ENCODE measurements at regions not wholly inside any gene's neighbourhood (a gene's known extent, or its start where the extent isn't known, plus 50 kb on each side); places are given as distances from the start of the nearest gene placed in this dataset.

DNA sequence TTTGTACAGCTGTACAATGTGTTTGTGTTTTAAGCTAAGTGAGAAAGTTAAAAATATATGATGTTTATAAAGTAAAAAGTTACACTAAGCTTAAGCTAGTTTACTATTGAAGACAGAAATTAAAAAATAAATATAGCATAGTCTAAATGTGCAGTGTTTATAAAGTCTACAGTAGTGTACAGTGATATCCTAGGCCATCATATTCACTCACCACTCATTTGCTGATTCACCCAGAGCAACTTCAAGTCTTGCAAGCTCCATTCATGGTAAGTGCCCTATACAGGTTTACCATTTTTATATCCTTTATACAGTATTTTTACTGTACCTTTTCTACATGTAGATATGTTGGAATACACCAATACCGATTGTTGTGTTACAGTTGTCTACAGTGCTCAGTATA, 553.2 kb upstream of the TBL1XR1 start:
- H3K4me3 Mint-ChIP-seq (ENCODE audit: unreplicated experiment): no peak overlapping the region
- no peak for TF ChIP-seq CTCF (IDR thresholded peaks at IDR 0.05)
- no peak for DNase-seq (ENCODE audit: extremely low spot score, unreplicated experiment)
- H3K9me3 Mint-ChIP-seq (ENCODE audit: unreplicated experiment): no peaks in the 10 kb centered on the region
- H3K36me3 Mint-ChIP-seq (ENCODE audit: unreplicated experiment): peaks cover 5% of the 10 kb centered on the region
- H3K27me3 Mint-ChIP-seq (ENCODE audit: unreplicated experiment): no peaks in the 10 kb centered on the region
- H3K4me1 Mint-ChIP-seq (ENCODE audit: unreplicated experiment): peaks cover 52% of the 10 kb centered on the region
- no peak overlapping the region for H3K27ac Mint-ChIP-seq (ENCODE audit: unreplicated experiment)

DNA sequence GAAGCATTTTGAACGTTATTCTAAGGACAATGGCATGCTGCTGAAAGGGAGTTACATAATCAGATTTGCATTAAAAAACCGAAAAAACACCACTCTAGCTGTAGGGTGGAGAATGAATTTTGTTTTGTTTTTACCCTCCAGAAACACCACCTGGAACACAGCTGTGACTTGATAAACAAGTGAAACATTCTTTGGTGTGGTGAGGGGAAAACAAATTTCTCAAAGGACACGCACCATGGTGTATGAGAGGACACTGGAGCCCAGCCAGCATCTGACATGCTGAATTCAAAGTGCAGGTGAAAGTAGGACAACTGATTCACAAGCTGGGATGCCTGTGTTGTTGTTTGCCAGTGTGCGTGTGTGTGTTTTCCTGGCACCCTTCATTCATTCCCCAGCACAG, 554.5 kb upstream of the TBL1XR1 start:
- DNase-seq (ENCODE audit: extremely low spot score, unreplicated experiment): no peak
- no peak overlapping the region for H3K27ac Mint-ChIP-seq (ENCODE audit: unreplicated experiment)
- H3K27me3 Mint-ChIP-seq (ENCODE audit: unreplicated experiment): no peaks in the 10 kb centered on the region
- H3K4me1 Mint-ChIP-seq (ENCODE audit: unreplicated experiment): peaks cover 39% of the 10 kb centered on the region
- no peaks in the 10 kb centered on the region for H3K9me3 Mint-ChIP-seq (ENCODE audit: unreplicated experiment)
- H3K36me3 Mint-ChIP-seq (ENCODE audit: unreplicated experiment): peaks cover 6% of the 10 kb centered on the region
- no peak overlapping the region for H3K4me3 Mint-ChIP-seq (ENCODE audit: unreplicated experiment)
- no peak for TF ChIP-seq CTCF (IDR thresholded peaks at IDR 0.05)

DNA sequence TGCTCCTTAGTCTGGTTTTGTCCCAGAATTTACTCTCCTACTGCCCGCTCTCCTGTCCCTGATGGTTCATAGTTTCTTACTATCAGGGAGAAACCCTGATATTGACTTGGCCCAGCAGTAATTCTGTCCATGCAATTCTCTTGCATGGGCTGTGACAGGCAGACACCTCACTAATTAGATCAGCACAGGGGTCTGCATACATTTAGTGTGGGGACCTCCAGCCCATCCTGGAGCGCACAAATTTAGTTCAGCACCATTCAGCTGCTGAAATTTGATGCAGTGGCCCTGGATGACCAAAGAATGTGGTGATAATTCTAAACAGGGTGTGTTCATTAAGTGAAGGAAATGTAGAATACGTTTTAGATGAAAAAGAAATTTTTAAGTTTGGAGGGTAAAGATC, 555.5 kb upstream of the TBL1XR1 start:
- Mint-ChIP-seq H3K4me1 (ENCODE audit: unreplicated experiment) (peaks cover 28% of the 10 kb centered on the region), H3K9me3 (ENCODE audit: unreplicated experiment) (no peaks in the 10 kb centered on the region), H3K27ac (ENCODE audit: unreplicated experiment) (peak overlapping the region; percentile 60), H3K4me3 (ENCODE audit: unreplicated experiment) (no peak overlapping the region), H3K27me3 (ENCODE audit: unreplicated experiment) (no peaks in the 10 kb centered on the region), H3K36me3 (ENCODE audit: unreplicated experiment) (peaks cover 6% of the 10 kb centered on the region)
- no peak for TF ChIP-seq CTCF (IDR thresholded peaks at IDR 0.05)
- no peak for DNase-seq (ENCODE audit: extremely low spot score, unreplicated experiment)

DNA sequence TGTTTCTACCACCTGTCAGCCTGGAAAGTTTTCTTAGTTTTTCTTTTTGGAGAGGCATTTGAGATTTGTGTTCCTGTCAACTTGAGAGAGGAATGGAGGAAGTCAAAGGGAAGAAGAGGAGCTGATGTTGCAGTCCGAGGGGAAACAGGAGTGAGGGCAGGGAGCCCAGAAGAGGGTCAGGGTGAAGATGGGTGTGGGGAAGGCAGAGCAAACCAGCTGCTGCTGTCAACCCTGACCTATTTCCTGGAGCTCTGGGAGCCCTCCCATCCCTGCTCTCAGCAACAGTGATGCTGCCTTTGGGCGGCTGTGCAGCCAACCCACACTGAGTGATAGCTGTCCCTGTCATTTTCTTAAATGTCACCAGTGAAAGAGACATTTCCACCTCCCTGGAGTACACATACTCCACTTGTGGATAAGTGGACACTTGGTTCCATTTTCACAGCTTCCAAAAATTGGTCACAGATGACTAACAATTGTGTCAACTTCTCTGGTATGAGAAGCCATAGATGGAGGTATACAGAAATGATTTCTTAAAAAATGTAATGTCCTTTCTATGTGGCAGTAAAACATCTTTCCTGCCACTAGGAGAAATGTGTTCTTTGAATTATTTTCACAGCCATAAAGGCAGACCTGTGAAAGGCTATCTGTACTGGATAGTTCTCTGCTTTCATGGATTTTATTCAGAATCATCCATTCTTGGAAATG, 556.3 kb upstream of the TBL1XR1 start:
- Mint-ChIP-seq H3K9me3 (ENCODE audit: unreplicated experiment) (no peaks in the 10 kb centered on the region), H3K4me3 (ENCODE audit: unreplicated experiment) (no peak overlapping the region), H3K27ac (ENCODE audit: unreplicated experiment) (peak overlapping the region; percentile 60), H3K36me3 (ENCODE audit: unreplicated experiment) (peaks cover 5% of the 10 kb centered on the region), H3K27me3 (ENCODE audit: unreplicated experiment) (no peaks in the 10 kb centered on the region), H3K4me1 (ENCODE audit: unreplicated experiment) (peaks cover 32% of the 10 kb centered on the region)
- TF ChIP-seq CTCF (IDR thresholded peaks at IDR 0.05): peak; percentile 15
- DNase-seq (ENCODE audit: extremely low spot score, unreplicated experiment): no peak

DNA sequence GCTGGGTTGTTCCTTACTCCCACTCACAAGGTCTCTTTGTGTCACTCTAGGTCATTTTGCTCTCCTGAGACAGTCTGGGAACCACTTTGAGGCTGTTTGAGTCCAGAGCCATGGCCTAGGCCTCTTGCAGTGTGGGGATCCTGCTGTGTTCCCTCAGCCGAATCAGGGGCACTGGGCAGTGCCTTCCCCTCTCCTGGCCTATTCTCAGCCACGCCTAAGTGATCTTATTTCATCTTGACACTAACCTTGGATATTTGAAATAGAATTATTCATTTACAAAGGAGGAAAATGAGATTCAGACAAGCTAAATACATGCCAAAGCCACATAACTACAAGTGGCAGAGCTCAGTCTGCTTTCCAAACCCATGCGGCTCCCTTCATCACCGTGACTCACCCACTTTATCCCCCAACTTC, 557.2 kb upstream of the TBL1XR1 start:
- Mint-ChIP-seq H3K27ac (ENCODE audit: unreplicated experiment) (peak overlapping the region; percentile 44), H3K27me3 (ENCODE audit: unreplicated experiment) (no peaks in the 10 kb centered on the region), H3K9me3 (ENCODE audit: unreplicated experiment) (no peaks in the 10 kb centered on the region), H3K4me3 (ENCODE audit: unreplicated experiment) (no peak overlapping the region), H3K36me3 (ENCODE audit: unreplicated experiment) (peaks cover 5% of the 10 kb centered on the region), H3K4me1 (ENCODE audit: unreplicated experiment) (peaks cover 35% of the 10 kb centered on the region)
- DNase-seq (ENCODE audit: extremely low spot score, unreplicated experiment): no peak
- TF ChIP-seq CTCF (IDR thresholded peaks at IDR 0.05): no peak
